ENCODE measurements at regions not wholly inside any gene's neighbourhood (a gene's known extent, or its start where the extent isn't known, plus 50 kb on each side); places are given as distances from the start of the nearest gene placed in this dataset.

DNA sequence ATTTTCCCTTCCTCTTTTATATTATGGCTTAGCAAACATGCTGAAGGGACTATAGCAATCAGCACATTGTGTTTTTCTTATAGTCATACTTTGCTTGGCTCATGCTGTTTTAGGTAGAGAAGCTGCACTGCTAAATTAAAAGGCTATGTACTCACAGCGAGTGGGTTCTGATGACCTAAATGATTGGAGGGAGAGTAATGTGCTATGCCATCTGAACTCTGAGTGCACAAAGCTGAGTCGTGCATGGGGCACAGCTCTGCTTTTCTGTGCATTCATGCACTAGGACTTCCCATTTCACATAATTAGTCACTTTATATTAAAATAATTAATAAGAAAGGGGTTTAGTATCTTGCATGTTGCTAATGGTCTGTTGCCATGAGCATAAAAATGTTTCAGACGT lies 132.7 kb upstream of the ADGRL3 start:
- no peaks in the 10 kb centered on the region for H3K4me1 Mint-ChIP-seq (ENCODE audit: unreplicated experiment)
- H3K9me3 Mint-ChIP-seq: no peaks in the 10 kb centered on the region
- H3K27ac Mint-ChIP-seq: no peak overlapping the region
- H3K36me3 Mint-ChIP-seq: no peaks in the 10 kb centered on the region
- H3K27me3 Mint-ChIP-seq: peaks cover 3% of the 10 kb centered on the region
- H3K4me3 Mint-ChIP-seq: no peak overlapping the region
- TF ChIP-seq CTCF (conservative IDR thresholded peaks at IDR 0.05): no peak
- no peak for DNase-seq (ENCODE audit: extremely low spot score, unreplicated experiment)

GRCh38 chr4:61068060-61068459 lies 132.1 kb upstream of the ADGRL3 start:
- Mint-ChIP-seq H3K4me1 (ENCODE audit: unreplicated experiment) (no peaks in the 10 kb centered on the region), H3K9me3 (no peaks in the 10 kb centered on the region), H3K27me3 (peaks cover 3% of the 10 kb centered on the region), H3K4me3 (no peak overlapping the region), H3K36me3 (no peaks in the 10 kb centered on the region), H3K27ac (no peak overlapping the region)
- TF ChIP-seq CTCF (conservative IDR thresholded peaks at IDR 0.05): no peak
- no peak for DNase-seq (ENCODE audit: extremely low spot score, unreplicated experiment)

DNA sequence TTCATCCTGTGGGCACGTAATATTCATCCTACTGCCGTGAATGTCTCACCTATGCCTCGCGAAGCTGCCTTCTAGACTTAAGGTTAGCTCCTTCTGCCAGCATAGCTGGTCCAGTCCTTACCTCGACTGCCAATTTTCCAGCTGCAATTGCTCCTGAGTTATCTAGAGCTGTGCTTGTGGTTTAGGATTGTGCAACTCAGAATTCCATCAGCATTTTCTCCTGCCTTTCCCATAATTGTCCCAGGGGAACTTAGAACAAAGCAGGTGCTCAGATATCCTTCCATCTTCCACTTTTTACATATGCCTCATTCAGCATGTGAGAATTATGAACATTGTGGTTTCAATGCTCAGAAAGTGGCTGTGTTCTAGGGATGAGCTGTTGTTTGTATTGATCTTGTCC lies 131.4 kb upstream of the ADGRL3 start:
- Mint-ChIP-seq H3K27me3 (peaks cover 1% of the 10 kb centered on the region), H3K27ac (no peak overlapping the region), H3K4me3 (no peak overlapping the region), H3K4me1 (ENCODE audit: unreplicated experiment) (no peaks in the 10 kb centered on the region), H3K36me3 (no peaks in the 10 kb centered on the region), H3K9me3 (peaks cover 4% of the 10 kb centered on the region)
- no peak for DNase-seq (ENCODE audit: extremely low spot score, unreplicated experiment)
- no peak for TF ChIP-seq CTCF (conservative IDR thresholded peaks at IDR 0.05)

DNA sequence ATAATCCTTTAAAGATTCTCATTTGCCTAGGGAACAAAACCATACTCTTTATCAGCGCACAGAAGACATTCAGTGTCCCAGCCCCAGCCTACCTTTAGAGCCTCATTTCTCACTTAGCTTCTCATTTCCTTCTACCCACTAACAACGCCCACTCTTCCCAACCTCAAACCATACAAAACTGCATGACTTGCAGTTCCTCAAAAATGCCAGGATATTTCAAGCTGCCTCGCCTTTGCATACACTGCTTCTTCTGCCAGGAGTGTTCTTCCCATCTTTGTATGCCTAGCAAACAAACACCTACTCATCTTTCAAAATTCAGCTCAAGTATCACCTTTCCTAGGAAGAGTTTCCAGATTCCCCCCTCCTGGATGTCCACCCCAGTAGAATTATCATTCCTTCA lies 129.9 kb upstream of the ADGRL3 start:
- H3K4me1 Mint-ChIP-seq (ENCODE audit: unreplicated experiment): no peaks in the 10 kb centered on the region
- no peak overlapping the region for H3K27ac Mint-ChIP-seq
- H3K9me3 Mint-ChIP-seq: peaks cover 5% of the 10 kb centered on the region
- no peaks in the 10 kb centered on the region for H3K27me3 Mint-ChIP-seq
- no peaks in the 10 kb centered on the region for H3K36me3 Mint-ChIP-seq
- DNase-seq (ENCODE audit: extremely low spot score, unreplicated experiment): no peak
- TF ChIP-seq CTCF (conservative IDR thresholded peaks at IDR 0.05): no peak
- no peak overlapping the region for H3K4me3 Mint-ChIP-seq

DNA sequence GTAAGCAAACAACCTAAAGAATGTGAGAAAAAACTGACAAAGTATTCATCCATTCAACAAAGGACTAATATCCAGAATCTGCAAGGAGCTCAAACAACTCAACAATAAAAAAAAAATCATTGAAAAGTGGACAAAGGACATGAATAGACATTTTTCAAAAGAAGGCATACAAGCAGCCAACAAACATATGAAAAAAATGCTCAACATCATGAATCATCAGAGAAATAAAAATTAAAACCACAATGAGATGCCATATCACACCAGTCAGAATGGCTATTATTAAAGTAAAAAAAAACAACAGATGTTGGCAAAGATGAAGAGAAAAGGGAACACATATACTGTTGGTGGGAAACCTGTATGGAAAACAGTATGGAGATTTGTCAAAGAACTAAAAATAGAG lies 120.7 kb upstream of the ADGRL3 start:
- no peaks in the 10 kb centered on the region for H3K4me1 Mint-ChIP-seq (ENCODE audit: unreplicated experiment)

More for the DNA sequence above, 120.7 kb upstream of the ADGRL3 start:
- H3K4me3 Mint-ChIP-seq: no peak overlapping the region
- no peaks in the 10 kb centered on the region for H3K9me3 Mint-ChIP-seq
- H3K27me3 Mint-ChIP-seq: no peaks in the 10 kb centered on the region
- H3K36me3 Mint-ChIP-seq: peaks cover 4% of the 10 kb centered on the region
- DNase-seq (ENCODE audit: extremely low spot score, unreplicated experiment): no peak
- no peak overlapping the region for H3K27ac Mint-ChIP-seq
- no peak for TF ChIP-seq CTCF (conservative IDR thresholded peaks at IDR 0.05)

Measured in type B pancreatic cell (in vitro differentiated cells).